ENCODE measurements at regions not wholly inside any gene's neighbourhood (a gene's known extent, or its start where the extent isn't known, plus 50 kb on each side); places are given as distances from the start of the nearest gene placed in this dataset.
A peak's percentile ranks its signal among the peaks of the same experiment; 100 is the strongest.

DNA sequence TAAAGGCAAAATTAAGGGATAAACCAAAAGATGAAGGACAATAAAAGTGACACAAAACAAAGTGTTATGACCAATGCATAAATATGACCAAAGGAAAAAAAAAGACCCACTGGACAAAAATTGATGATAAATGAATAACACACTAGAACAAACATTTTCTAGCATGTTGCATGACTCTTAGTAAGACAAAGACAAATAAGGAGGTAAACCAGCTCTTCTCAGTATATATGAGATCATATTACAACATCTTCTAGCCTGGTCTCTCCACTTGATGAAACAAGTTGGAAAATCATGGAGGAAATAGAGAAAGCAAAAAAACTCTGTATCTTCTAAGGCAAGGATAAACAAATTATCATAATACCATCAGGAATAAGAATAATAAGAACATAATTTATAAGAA, 163.9 kb upstream of the GBE1 start:
- no peak for DNase-seq

DNA sequence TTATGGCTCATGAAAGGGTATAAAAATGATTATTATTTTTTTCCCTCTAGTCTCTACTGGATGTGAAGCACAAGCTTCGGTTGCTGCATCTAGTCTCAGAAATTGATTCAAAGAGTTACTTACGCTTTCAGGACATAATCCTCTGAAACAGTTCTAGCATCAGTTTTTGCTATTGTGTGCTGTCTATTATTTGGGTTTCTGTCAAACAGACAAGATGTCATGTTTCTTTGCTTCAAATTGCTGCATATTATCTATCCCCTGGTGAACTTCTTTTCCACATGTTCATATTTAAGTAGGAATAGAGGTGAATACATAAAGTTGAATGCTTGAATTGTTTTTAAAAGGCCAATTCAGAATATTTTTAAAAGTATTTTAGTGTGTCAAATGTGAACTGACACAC, 161.6 kb upstream of the GBE1 start:
- DNase-seq, result no peak

DNA sequence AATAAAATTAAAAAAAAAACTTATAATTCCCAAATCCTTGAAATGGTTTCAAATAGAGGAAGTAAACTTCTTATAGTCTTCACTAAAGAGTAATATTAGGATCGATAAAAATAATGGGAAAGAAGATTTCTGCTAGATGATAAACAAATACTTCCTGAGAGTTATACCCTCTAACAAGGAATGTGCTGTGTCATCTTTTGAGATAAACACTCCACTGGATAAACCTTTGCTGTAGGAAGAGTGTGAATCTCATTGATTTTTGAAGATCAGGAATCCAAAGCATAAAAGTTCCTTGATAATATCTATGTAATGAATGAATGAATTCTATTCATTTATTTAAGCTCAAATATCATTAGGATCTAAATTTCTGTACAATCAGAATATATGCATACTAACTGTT, 161.0 kb upstream of the GBE1 start:
- DNase-seq, result no peak

DNA sequence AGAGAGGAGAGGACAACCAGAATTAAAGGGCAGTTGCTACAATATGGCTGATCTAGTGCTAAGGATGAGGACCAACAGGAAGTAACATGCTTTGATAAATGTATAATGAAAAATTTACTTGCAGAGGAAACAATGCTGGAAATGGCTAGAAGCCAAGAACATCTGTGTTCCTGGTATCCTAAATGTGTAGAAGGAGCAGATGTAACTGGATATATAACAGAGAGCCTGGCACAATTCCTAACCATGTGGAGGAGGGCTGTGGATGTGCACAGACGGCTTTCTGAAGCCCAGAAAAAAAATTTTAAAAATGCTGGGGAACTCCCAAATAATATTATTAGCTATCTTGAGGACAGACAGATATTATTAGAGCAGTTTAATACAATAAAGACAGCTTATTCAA, 159.4 kb upstream of the GBE1 start:
- DNase-seq, result no peak

DNA sequence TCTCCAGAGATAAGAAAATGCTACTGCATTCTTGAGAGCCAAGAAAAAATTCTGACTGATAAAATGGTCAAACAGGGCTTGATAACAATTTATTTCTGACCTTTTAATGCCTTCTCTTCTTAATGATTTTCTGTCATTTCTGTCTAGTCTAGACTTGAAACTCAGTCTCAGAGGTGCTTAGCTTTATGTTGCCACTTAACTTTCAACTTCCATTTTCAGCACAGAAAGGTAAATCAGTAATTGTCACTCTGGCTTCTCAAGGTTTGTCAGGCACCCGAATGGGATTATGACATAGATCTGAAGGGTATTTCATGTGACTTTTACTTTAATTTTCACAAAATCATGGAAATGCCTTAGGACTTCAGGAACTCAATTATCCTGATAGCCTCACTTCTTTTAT, 155.4 kb upstream of the GBE1 start:
- DNase-seq, result no peak

DNA sequence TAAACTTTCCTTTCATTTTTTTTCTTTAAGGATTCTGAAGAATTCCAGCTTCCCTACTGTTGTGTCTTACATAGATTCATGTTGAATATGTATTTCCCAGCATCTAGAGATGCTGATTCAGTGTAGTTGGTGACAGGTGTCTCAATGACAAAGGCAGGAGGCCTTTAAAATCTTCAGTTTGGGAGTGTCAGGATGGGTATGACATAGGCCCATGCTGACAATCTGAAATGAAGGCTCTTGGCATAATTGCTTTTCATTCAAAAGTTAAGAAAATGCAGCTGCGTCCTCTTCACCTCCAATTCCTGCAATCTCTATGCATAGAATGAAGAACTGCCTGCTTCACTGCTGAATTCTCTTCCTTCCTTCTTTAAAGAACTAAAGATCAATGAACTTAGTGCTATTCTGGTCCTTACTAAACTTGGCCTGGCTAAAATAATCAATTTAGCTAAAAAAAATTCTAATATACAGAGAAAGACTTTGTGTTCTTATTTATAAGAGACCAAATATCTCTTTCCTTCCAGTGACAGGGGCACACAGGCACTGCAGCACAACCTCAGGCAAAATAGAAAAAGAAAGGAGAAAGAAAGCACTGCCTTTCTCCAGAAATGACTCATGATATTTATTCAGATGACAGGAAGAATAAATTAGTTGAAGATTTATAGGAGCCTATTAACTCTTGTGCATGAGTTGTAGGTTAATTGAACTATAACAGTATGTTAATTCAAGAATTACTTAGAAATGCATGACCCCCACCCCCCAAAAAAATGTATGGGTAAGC, 152.6 kb upstream of the GBE1 start:
- DNase-seq, result no peak

DNA sequence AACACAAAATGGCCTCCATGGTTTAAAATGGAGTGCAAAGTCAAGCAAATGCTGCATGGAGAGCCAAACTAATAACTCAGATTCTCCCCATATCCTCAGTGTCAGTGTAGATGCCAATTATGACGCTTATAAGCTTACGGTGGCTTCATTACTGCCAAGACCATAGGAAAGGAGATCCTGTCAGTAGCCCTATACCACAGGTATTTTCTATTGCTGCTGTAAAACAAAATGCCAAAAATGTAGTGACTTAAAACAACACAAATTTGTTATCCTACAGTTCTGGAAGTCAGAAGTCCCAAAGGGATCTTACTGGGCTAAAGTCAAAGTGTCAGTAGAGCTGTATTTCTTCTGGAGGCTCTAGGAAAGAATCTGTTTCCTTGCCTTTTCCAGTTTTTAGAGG, 149.8 kb upstream of the GBE1 start:
- no peak for DNase-seq

DNA sequence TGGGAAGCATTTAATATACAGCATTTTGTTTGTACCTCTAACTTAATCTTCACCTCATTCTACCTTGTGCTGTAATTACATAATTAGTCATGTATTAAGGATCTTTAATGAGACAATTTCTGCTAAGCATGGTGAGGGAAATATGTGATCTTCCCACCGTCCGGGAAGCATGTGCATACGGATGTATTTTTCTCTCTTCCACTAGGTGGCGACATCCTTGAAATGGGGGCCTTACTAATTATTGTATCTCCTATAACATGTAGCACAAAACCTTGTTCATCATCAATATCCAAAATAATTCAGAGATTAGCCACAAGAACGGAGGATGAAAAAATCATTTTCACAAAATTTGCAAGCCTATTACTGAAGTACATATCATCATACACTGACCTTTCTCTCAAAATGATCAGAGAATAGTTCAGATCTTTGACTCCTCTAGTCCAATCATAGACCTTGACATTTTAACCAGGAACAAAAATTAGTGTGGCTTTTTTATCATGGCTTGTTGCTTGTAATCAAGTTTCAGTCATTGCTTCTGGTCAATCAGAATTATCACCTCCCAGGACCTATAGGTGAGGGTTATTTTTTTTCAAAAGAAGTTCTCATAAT, 148.9 kb upstream of the GBE1 start:
- peak in 5 of 56 donors; percentile 1 to 10 (median 2) for DNase-seq

DNA sequence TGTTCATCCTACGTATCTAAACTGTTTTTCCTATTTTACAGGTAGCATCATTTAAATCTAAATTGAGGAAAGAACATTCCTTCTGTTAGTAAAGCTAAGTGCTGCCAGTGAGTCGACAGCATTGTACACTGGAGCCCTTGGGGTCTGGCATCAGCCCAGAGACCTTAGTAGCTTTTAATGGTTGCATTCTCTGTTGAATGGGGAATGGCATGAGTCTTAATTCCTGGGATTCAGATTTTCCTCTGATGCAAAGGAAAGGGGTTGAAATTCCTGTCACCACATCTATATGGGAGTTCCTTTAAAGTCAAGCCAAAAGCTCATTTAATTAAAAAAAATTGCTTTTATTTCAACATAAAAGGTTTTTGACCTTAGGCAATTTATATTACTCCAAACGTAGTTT, 148.4 kb upstream of the GBE1 start:
- DNase-seq, result no peak

DNA sequence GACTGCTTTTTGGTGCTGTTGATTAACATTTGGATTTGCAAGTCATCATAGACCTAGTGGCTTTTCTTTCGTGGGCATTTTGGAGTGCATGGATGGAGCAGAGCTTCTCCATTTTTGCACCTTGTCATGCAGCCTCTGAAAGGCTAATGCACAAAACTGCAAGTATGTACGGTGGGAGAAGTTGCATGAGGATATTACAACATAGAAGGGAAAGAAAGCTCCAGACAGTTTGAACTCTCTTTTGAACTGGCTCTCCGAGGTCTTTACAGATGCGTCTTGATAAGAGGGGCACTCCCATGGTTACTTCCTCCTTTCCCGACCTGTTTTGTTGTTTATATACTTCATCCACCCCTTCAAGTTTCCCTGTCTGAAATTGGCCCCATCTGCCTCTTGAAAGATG, 147.1 kb upstream of the GBE1 start:
- no peak for DNase-seq

DNA sequence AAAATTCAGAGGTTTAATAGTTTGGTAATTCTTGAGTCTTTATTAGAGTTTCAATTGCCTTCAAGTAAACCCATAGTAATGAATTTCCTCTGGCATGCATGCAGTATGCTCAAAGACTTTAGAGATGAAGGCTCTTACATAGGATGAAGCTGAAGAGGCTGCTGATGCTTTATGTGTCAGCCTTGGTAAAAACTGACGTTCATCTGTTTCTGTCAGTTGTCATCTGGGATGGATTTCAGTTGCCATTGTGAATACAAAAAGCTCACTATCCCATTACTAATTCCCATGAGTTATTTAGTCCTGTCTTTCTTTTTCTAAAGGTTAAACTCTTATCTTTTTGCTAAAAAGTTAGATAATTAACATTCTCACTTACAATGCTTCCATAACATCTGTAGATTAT, 136.9 kb upstream of the GBE1 start:
- no peak for DNase-seq

DNA sequence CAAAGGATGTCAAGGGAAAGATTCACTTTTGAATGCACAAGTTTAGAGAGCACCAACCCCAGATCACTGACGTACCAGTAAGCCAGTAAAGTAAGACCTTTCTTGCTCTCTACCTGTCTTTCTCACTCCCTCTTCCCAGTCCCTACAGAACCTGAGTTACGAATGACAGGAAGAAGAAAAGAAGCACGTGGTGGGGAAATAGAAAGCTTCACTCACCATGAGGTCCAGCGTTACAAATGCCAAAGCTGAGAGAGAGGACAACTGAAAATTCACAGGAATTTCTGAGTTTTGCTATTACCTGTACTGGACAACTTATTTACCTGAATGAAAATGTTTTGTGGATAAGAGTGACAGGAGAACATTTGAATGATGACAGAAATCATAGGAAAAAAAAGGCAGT, 133.2 kb upstream of the GBE1 start:
- no peak for DNase-seq

DNA sequence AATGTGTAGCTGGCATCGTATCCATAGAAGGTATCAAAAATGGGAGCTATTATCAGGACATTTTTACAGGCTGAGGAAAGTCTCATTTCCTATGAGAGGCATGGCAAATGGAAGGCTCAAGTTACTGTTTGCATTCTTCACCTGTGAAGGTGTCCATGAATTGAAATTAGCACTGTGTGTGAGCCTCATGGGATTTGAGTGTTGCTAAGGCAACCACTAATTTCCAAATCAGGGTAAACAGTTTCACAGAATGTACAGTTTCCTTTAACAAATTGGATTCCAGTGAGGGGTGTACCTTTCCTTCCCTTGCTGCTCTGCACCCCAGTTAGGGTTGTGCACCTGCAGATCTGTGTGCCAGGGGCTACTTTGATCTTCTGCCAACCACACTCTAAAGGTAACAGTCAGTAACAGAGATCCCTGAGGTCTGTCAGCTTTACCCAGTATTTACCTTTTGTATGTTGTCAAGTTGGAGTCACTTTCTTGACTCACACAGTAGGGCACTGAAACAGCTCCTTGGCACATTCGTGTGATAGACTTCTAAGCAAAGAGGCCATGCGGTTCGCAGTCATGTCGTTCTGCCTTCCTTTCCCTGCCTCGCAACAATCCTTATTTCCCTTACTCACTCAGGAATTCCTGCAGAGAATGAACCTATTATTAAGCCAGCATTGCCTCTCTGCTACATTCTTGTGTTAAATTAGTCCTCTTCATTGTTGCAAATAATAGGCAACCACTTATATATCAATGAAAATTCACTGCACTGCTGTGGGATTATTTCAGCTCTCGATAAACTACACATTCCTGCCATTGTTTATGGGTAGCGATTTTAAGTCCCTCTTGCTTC, 129.8 kb upstream of the GBE1 start:
- no peak for DNase-seq

DNA sequence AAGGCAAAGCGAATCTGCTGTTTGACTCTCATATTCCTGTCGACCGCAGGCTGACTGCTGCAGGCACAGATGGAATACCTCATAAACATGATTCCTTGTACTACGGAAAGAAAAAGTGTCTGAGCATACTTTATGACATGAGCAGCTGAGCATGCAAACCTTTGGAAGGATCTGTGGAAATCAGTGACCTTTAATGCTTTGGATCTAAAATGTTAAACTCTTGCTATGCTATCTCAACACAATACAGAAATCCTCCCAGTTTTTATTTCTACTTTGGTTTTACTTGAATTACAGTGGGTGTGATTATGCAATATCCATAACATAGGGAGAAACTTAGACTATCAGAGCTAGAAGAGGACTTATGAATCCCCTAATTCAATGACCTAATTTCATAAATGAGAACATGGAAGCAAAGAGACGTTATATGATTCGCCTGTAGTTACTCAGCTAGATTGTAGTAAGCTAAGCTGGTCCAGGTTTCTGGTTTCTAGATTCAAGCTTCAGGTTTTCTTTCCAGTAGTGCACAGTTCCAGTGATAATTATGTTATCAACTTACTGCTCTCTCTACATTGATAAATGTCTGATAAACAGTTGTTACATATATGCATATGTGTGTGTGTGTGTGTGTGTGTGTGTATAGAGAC, 127.6 kb upstream of the GBE1 start:
- no peak for DNase-seq

DNA sequence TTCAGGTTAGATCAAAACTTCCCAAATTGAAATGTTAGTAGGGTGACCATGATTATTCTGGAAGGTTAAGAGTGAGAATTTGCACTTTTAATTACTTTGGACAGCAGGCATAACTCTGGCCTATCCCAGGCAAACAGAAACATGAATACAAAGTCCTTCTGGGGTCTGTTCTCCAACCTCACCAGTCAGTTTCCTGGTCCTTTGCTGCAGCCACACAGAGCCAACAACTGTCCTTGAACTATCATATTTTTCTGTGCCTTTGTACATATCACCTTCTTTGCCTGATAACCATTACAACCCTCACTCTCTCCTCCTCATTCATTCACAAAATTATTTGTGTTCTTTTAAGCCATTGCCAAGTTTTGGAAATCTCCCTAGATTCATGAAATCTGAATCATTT, 126.0 kb upstream of the GBE1 start:
- DNase-seq, result no peak

DNA sequence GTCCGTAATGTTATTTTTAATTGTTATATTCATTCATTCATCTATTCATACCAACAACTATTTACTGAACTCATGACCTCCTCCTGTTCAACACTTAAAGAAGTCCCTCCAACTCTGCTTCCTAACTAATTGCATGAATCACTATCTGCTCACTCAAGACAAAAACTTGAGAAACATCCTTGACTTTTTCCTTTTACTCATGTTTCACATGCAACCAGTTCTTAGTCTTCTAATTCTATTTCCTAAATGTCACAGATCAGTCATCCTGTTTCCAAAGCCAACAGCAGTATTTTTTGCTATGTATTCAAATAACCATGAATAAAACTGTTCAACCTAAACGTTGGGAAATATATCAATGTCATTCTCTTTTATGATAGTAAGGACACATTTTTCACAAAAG, 124.6 kb upstream of the GBE1 start:
- DNase-seq, result no peak

DNA sequence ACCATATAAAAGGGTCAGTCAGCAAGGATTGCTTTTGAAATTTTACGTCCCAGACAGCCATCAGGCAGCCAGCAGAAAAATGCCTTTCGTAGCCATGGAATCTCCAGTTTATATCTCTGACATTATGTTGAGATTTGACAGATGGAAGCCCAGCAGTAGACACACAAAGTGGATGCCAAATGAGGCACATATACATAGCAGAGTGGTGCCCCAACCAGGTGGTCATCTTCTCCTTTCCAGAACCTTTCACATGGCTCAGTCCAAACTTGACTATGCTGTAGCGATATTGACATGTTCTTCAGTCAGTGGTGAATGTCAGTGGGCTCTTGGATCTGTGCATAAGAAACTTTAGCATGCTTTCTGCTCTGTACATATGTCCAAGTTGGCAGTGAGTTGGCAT, 123.3 kb upstream of the GBE1 start:
- DNase-seq, result no peak

DNA sequence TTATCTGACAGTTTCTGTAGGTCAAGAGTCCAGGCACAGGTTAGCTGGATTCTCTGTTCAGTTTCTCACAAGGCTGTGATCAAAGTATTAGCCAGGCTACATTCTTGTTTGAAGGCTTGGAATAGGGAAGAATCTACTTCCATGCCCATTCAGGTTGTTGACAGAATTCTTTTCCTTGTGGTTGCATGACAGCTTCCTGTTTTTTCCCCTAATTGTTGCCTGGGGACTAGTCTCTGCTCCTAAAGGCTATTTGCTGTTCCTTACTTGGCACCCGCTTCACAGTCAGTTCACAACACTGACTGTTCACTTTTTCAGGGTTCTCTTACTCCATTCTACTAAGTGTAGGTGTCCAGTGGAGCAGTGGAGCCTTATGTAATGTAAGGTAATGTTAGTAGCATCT, 115.4 kb upstream of the GBE1 start:
- no peak for DNase-seq

DNA sequence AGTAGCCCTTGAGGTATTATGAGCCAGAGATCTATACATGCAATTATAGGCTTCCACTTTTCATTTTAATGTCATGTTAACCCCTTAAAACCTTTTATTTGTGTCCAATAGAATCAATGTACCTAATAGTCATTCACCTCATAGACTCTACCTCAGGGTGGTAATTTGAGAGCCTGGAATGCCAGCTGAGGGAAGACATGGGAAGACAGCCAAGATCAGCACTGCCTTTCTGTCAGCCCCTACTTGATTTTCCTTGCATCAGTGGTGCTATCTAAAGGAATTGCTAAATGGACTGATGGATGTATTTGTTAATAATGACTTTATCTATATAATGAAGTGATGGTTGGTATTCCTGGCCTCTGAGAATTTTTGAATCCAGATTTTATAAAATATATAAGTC, 113.3 kb upstream of the GBE1 start:
- no peak for DNase-seq

DNA sequence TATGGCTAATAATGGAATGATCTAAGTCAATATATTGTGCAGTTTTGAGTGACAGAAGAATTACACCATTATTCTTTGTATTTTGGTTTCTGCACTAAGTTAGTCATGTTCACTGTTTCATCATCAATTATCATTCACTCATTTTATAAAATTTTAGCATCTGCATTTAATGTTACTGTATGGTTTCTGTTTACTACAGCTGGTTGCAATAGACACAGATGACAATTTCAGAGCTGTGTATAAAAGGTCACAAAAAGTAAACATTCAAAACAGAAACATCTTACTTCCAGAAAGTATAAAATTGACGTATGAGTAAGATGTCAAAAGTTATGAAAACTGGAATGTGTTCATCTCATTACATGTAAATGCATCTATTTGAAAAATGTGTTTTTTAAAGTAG, 111.1 kb upstream of the GBE1 start:
- DNase-seq, result no peak

DNA sequence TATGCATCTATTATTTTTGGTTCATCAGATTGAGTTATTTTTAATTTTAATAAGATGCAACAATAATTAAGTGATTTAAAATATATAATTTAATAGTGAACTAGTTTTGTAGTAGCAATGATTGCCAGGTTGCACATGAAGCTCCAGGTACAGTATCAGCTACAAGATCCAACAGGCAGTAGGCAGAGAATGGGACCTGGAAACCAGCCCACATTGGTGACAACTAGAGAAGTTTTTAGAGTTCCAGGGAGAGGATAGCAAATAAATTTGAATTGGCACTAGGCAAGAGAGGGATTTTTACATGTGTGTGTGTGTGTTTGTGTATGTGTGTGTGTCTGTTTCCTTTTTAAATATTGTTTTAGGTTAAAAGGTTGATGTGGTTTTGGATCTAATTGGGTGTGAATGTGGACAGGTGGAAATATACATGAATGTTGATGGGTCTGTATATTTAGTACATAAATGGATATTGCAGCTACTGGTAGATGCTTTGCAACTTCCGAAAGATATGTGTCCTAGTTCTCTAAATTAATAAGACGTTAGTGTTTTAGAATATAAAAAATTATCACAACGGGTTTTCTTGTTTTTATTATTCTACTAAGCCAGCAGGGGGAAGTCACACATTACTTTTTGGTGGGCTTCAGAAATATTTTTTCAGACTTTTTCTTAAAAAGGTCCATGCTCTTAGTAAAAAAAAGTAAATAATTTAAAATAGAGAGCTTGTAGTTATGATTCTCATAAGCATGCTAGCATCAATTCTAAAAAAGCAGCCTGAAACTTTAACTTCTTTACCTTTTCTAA, 110.1 kb upstream of the GBE1 start:
- no peak for DNase-seq

Measured in nucleus accumbens (tissue), 56 donors.